Heart left ventricle (tissue), 16 donors: ENCODE measurements at regions not wholly inside any gene's neighbourhood (a gene's known extent, or its start where the extent isn't known, plus 50 kb on each side); places are given as distances from the start of the nearest gene placed in this dataset.

Source experiments
- ATAC-seq, 4 donors: fragments of 200-7000 bp; cut with Tn5 transposase; one replicate each; pipeline ENCODE4 v1.9.1; 2020 to 2022; ENCODE audit warnings: moderate library complexity in 4 of 4, mild to moderate bottlenecking in 3 of 4, moderate number of reproducible peaks in 1 of 4
- DNase-seq, 5 donors: peaks; one replicate each; pipeline ENCODE4 v3.0.0-alpha.2; 2020
- H3K27ac ChIP-seq, 12 donors: fragments of 200-600 bp; sonication (generic) in 4 of 12; one replicate each; pipeline versions ENCODE4 v1.5.0 to v1.8.0; 2016 to 2022; ENCODE audit warnings: mild to moderate bottlenecking in 2 of 12
- H3K27me3 ChIP-seq, 9 donors: fragments of 200-600 bp; sonication (generic) in 2 of 9; one replicate each; pipeline versions ENCODE4 v1.5.1 to v1.8.0; 2016 to 2022; ENCODE audit warnings: mild to moderate bottlenecking in 3 of 9
- H3K36me3 ChIP-seq, 9 donors: fragments of 200-600 bp; sonication (generic) in 2 of 9; one replicate each; pipeline versions ENCODE4 v1.5.0 to v1.8.0; 2018 to 2022; ENCODE audit warnings: mild to moderate bottlenecking in 2 of 9
- H3K4me1 ChIP-seq, 12 donors: fragments of 200-600 bp; sonication (generic) in 4 of 12; one replicate each; pipeline versions ENCODE4 v1.5.0 to v1.8.0; 2016 to 2022; ENCODE audit warnings: mild to moderate bottlenecking in 3 of 12
- H3K4me3 ChIP-seq, 12 donors: fragments of 200-600 bp; sonication (generic) in 4 of 12; one replicate each; pipeline versions ENCODE4 v1.5.0 to v1.8.0; 2017 to 2022; ENCODE audit warnings: mild to moderate bottlenecking in 9 of 12, moderate library complexity in 4 of 12
- H3K9me3 ChIP-seq, 12 donors: fragments of 200-600 bp; sonication (generic) in 4 of 12; one replicate each; pipeline versions ENCODE4 v1.5.0 to v1.8.0; 2016 to 2022; ENCODE audit warnings: mild to moderate bottlenecking in 1 of 12
- POLR2A ChIP-seq, 2 donors: fragments of 450-650 bp; IDR thresholded peaks; one replicate each; pipeline ENCODE4 v1.6.1; 2017; ENCODE audit warnings: antibody characterized with exemption in 2 of 2, mild to moderate bottlenecking in 2 of 2, moderate library complexity in 2 of 2
- WGBS, 4 donors: extraction: QIAGEN DNeasy Blood & Tissue Kit in 2 of 4; methylation state at CpG; one replicate each; pipeline versions ENCODE4 v1.1.5 to v1.1.7; 2013 to 2018; 5-methylcytosine and 5-hydroxymethylcytosine counted together
- intact Hi-C, 10 donors: fragments of 100-400 bp; cut with DNase I; formaldehyde crosslinking; loops; one replicate each; pipeline versions ENCODE4 v1.11.1 to v1.14.2; 2022
- TF ChIP-seq, protein P1 (sequence below), 12 donors: fragments of 200-600 bp; sonication (generic) in 4 of 12; IDR thresholded peaks; one replicate each; pipeline versions ENCODE4 v1.5.0 to v1.8.0; 2018 to 2022; ENCODE audit warnings: antibody characterized with exemption in 12 of 12, mild to moderate bottlenecking in 5 of 12
- donor health status: ischemic (EF 13 %, LVEDD 7.1; RV severe dilation, severe dysfunction).
- donor health status: healthy with polysubstance abuse.
- donor health status: DM: no; HTN: yes; CAD: no.
- donor health status: DM: no; HTN: no; CAD: no.
- donor health status: ischemic (EF 25% LVEDD 6.9; RV normal size, moderate dysfunction).
- donor health status: ischemic (EF 25% LVEDD 5.7; RV mildly dilated, moderate dysfunction).
- donor health status: healthy.
- donor health status: DM: yes; HTN: yes; CAD: no.
- donor health status: ischemic (EF 35%, LVEDD 5.7; RV mildly dilated, moderate dysfunction).
- donor health status: nonischemic (EF 11% LVEDD 7.7; RV severe dilation, severe dysfunction).
- donor health status: DM: yes; HTN: yes; CAD: no.
- donor health status: PGD.
- donor health status: ischemic (EF 29% LVEDD 5.4; RV normal size, mild dysfunction).
- donor health status: nonischemic (EF 23%, LVEDD 6.1; RV moderate dilation, normal function).

DNA sequence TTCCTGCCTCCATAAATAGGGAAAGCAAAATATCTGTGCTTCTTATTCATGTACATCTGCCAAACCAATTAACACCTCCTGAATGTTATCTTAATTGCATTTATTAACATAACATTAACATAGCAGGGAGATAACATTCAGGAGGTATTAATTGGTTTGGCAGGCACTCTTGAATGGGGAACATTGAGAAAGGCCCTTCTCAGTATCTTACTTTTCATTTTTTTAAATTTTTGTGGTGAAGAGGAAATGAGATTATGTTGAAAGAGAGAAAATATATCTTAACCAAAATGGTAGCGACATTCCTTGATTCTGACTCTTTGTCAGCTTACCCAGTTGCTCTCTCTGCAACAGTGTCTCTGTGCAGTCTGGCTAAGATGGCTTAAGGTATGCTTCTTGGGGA, 100.4 kb upstream of the TLE1 start:
- no peaks in the 10 kb centered on the region for H3K9me3 ChIP-seq
- peaks cover 0 to 10% (median 0%) of the 10 kb centered on the region in 12 donors for H3K4me1 ChIP-seq
- H3K27ac ChIP-seq, result no peak overlapping the region
- no peaks in the 10 kb centered on the region for H3K36me3 ChIP-seq
- H3K4me3 ChIP-seq, result no peak overlapping the region
- no peak for TF ChIP-seq POLR2A (IDR thresholded peaks at IDR 0.05)
- TF ChIP-seq, protein P1, sequence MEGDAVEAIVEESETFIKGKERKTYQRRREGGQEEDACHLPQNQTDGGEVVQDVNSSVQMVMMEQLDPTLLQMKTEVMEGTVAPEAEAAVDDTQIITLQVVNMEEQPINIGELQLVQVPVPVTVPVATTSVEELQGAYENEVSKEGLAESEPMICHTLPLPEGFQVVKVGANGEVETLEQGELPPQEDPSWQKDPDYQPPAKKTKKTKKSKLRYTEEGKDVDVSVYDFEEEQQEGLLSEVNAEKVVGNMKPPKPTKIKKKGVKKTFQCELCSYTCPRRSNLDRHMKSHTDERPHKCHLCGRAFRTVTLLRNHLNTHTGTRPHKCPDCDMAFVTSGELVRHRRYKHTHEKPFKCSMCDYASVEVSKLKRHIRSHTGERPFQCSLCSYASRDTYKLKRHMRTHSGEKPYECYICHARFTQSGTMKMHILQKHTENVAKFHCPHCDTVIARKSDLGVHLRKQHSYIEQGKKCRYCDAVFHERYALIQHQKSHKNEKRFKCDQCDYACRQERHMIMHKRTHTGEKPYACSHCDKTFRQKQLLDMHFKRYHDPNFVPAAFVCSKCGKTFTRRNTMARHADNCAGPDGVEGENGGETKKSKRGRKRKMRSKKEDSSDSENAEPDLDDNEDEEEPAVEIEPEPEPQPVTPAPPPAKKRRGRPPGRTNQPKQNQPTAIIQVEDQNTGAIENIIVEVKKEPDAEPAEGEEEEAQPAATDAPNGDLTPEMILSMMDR (IDR thresholded peaks at IDR 0.05), result no peak
- DNase-seq (no peak), ATAC-seq (no peak)
- WGBS, 4 donors, result 66 to 76% (median 68%) methylated on average over 1 of the region's 1 CpG
- no peaks in the 10 kb centered on the region for H3K27me3 ChIP-seq
- intact Hi-C loops, result no loop called here

DNA sequence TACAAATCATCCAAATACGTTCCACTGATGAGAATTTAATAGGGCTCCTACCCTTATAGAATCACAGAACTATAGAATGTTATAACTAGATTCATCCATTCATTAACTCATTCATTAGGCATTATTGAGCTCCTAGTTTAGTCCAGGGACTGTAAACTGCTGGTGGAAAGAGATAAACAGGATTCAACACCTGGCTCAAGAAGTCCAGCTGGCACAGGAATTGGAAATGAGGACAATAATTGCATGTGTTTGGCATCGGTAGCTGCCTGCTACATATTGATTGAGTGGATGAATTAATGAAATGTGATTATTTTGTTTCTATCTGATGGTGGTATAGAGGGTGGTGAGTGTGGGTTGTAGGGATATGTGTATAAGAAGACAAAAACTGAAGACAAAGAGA, 100.8 kb upstream of the TLE1 start:
- intact Hi-C loops, result no loop called here
- Histone ChIP-seq H3K9me3 (no peaks in the 10 kb centered on the region), H3K4me3 (no peak overlapping the region), H3K27ac (no peak overlapping the region), H3K4me1 (peaks cover 0 to 10% (median 0%) of the 10 kb centered on the region in 12 donors), H3K27me3 (no peaks in the 10 kb centered on the region), H3K36me3 (no peaks in the 10 kb centered on the region)
- WGBS, 4 donors, result 59 to 69% (median 62%) methylated on average over 2 of the region's 2 CpGs
- TF ChIP-seq, protein P1 (IDR thresholded peaks at IDR 0.05), result no peak
- TF ChIP-seq POLR2A (IDR thresholded peaks at IDR 0.05), result no peak
- no peak for DNase-seq
- no peak for ATAC-seq

DNA sequence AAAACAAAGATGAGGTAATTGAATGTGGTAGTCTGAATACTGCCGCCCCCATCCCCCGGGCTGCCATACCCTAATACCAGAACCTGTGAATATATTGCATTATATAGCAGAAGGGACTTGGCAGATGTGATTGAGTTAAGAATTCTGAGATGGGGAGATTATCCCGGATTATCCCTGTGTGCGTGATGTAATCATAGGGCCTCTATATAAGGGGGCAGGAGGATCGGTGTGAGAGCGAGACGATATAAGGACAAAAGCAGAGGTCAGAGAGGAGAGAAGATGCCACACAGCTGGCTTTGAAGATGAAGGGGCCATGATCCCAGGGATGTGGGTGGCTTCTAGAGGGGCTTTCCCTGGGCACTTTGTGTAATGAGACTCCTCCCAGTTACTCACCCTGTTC, 101.7 kb upstream of the TLE1 start:
- Histone ChIP-seq H3K27ac (no peak overlapping the region), H3K27me3 (no peaks in the 10 kb centered on the region), H3K4me1 (peaks cover 0 to 10% (median 0%) of the 10 kb centered on the region in 12 donors), H3K4me3 (no peak overlapping the region), H3K36me3 (no peaks in the 10 kb centered on the region), H3K9me3 (no peaks in the 10 kb centered on the region)
- ATAC-seq, result no peak
- intact Hi-C loops, result no loop called here
- TF ChIP-seq POLR2A (IDR thresholded peaks at IDR 0.05), result no peak
- TF ChIP-seq, protein P1 (IDR thresholded peaks at IDR 0.05), result no peak
- 93 to 97% (median 96%) methylated on average over 7 of the region's 7 CpGs for WGBS, 4 donors
- no peak for DNase-seq

DNA sequence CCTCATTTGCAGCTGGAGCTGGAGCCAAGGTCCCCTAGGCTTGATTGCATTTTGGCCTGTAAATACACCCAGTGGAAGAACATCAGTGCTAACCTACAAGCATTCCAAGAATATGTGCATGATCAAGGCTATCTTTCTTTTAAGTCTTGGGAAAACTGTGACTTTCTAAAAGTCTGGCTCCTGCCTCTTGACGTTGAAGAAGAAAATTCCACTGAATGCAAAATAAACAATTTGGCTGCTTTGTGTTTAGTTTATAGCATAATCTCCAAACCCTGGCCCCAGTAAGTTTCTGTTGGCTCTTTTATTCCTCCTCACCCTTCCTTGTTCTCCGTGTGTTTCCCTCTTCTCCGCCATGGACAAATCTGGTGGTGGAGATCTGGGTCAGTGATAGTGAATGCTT, 109.3 kb upstream of the TLE1 start:
- Histone ChIP-seq H3K27ac (no peak overlapping the region), H3K9me3 (no peaks in the 10 kb centered on the region), H3K27me3 (no peaks in the 10 kb centered on the region), H3K4me3 (no peak overlapping the region), H3K36me3 (no peaks in the 10 kb centered on the region), H3K4me1 (no peaks in the 10 kb centered on the region)
- no peak for TF ChIP-seq POLR2A (IDR thresholded peaks at IDR 0.05)
- TF ChIP-seq, protein P1 (IDR thresholded peaks at IDR 0.05), result no peak
- 50 to 63% (median 58%) methylated on average over 3 of the region's 3 CpGs for WGBS, 4 donors
- peak in 2 of 4 donors; percentile 52 to 67 for ATAC-seq
- intact Hi-C loops, result no loop called here
- no peak for DNase-seq
